Testis (tissue), 2 donors: ENCODE measurements at regions not wholly inside any gene's neighbourhood (a gene's known extent, or its start where the extent isn't known, plus 50 kb on each side); places are given as distances from the start of the nearest gene placed in this dataset.

Experiments
- POLR2A ChIP-seq: fragments of 450-650 bp; IDR thresholded peaks from one replicate; pipeline ENCODE4 v1.6.1; 2017; ENCODE audit warnings: antibody characterized with exemption, mild to moderate bottlenecking, moderate library complexity
- TF ChIP-seq, protein P1 (sequence below), 3 experiments: fragments of 450-650 bp in 2 of 3; fragments of 200-600 bp in 1 of 3; sonication (generic) in 1 of 3; IDR thresholded peaks; one replicate each; pipeline ENCODE4 v1.5.1; 2016 to 2019; ENCODE audit warnings: antibody characterized with exemption in 3 of 3, mild to moderate bottlenecking in 2 of 3, moderate library complexity in 1 of 3

DNA sequence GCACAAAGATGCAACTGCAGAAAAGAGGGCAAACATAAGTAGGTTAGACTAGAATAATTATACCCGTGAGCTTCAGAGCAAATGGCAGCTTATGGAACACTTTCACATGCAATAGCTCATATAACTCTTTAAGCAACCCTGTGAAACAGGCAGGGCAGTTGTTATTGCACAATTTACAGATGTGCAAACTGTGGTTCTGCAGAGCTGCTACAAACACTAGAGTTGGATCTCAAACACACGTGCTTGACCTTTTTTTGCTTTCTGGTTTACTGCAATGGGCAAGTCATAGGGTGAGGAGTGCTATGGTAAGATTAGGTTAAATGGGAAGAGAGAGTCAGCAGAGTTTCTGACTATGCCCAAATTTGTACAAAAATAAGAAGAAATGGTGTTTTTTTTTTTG, 610.8 kb downstream of the GATA3 start:
- TF ChIP-seq, protein P1, sequence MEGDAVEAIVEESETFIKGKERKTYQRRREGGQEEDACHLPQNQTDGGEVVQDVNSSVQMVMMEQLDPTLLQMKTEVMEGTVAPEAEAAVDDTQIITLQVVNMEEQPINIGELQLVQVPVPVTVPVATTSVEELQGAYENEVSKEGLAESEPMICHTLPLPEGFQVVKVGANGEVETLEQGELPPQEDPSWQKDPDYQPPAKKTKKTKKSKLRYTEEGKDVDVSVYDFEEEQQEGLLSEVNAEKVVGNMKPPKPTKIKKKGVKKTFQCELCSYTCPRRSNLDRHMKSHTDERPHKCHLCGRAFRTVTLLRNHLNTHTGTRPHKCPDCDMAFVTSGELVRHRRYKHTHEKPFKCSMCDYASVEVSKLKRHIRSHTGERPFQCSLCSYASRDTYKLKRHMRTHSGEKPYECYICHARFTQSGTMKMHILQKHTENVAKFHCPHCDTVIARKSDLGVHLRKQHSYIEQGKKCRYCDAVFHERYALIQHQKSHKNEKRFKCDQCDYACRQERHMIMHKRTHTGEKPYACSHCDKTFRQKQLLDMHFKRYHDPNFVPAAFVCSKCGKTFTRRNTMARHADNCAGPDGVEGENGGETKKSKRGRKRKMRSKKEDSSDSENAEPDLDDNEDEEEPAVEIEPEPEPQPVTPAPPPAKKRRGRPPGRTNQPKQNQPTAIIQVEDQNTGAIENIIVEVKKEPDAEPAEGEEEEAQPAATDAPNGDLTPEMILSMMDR (IDR thresholded peaks at IDR 0.05): no peak
- TF ChIP-seq POLR2A: no peak
